Activated CD4-positive, CD25-positive, alpha-beta regulatory T cell treated with anti-CD3 and anti-CD28 coated beads, Interleukin-2, amount 50 U/mL, for 24 hours (primary cell): ENCODE measurements at regions not wholly inside any gene's neighbourhood (a gene's known extent, or its start where the extent isn't known, plus 50 kb on each side); places are given as distances from the start of the nearest gene placed in this dataset.
"Not testable (repeated sequence)": the region's sequence is repeated elsewhere in the genome, so short reads cannot be mapped to it uniquely, and the experiment has no call there.

Experiments used
- ATAC-seq, 2 donors: fragments of 150-1000 bp; cut with Tn5 transposase; one replicate each; pipeline ENCODE4 v1.10.0; 2021; ENCODE audit warnings: mild to moderate bottlenecking in 1 of 2, moderate library complexity in 1 of 2

GRCh38 chr19:28726533-28727479, 486.1 kb downstream of the UQCRFS1 start:
- ATAC-seq = no peak

GRCh38 chr19:28718909-28719308, 494.0 kb downstream of the UQCRFS1 start:
- no peak for ATAC-seq

GRCh38 chr19:28715157-28715556, 497.8 kb downstream of the UQCRFS1 start:
- ATAC-seq = no peak

- no peak for ATAC-seq
Measured at GRCh38 chr19:28711411-28711810, 501.5 kb downstream of the UQCRFS1 start.

GRCh38 chr19:28710278-28710677, 502.7 kb downstream of the UQCRFS1 start:
- no peak for ATAC-seq

- no peak for ATAC-seq
Measured at GRCh38 chr19:28706693-28707092, 506.3 kb downstream of the UQCRFS1 start.

- ATAC-seq = no peak
Measured at GRCh38 chr19:28705008-28705407, 507.9 kb downstream of the UQCRFS1 start.

- no peak for ATAC-seq
Measured at GRCh38 chr19:28703400-28703956, 509.5 kb downstream of the UQCRFS1 start.

- ATAC-seq = no peak
Measured at GRCh38 chr19:28701491-28701890, 511.5 kb downstream of the UQCRFS1 start.

GRCh38 chr19:28700176-28700575, 512.8 kb downstream of the UQCRFS1 start:
- ATAC-seq = no peak

- no peak for ATAC-seq
Measured at GRCh38 chr19:28697308-28697707, 515.6 kb downstream of the UQCRFS1 start.

GRCh38 chr19:28694812-28695211, 518.1 kb downstream of the UQCRFS1 start:
- no peak for ATAC-seq

GRCh38 chr19:28691683-28692082, 521.3 kb downstream of the UQCRFS1 start:
- no peak for ATAC-seq

GRCh38 chr19:28689464-28689863, 523.5 kb downstream of the UQCRFS1 start:
- ATAC-seq = not testable (repeated sequence)

- ATAC-seq = no peak
Measured at GRCh38 chr19:28687296-28687695, 525.7 kb downstream of the UQCRFS1 start.

GRCh38 chr19:28686756-28687155, 526.2 kb downstream of the UQCRFS1 start:
- ATAC-seq = no peak

GRCh38 chr19:28685802-28686201, 527.1 kb downstream of the UQCRFS1 start:
- ATAC-seq = no peak

GRCh38 chr19:28685077-28685476, 527.9 kb downstream of the UQCRFS1 start:
- ATAC-seq = not testable (repeated sequence)

GRCh38 chr19:28680111-28680510, 532.8 kb downstream of the UQCRFS1 start:
- ATAC-seq = no peak

- ATAC-seq = no peak
Measured at GRCh38 chr19:28670836-28671235, 542.1 kb downstream of the UQCRFS1 start.

- no peak for ATAC-seq
Measured at GRCh38 chr19:28669804-28670203, 543.1 kb downstream of the UQCRFS1 start.

GRCh38 chr19:28667348-28667977, 545.5 kb downstream of the UQCRFS1 start:
- ATAC-seq = no peak

- ATAC-seq = no peak
Measured at GRCh38 chr19:28665748-28666147, 547.2 kb downstream of the UQCRFS1 start.

- ATAC-seq = no peak
Measured at GRCh38 chr19:28656644-28657043, 556.3 kb downstream of the UQCRFS1 start.
